ENCODE measurements at regions not wholly inside any gene's neighbourhood (a gene's known extent, or its start where the extent isn't known, plus 50 kb on each side); places are given as distances from the start of the nearest gene placed in this dataset.

DNA sequence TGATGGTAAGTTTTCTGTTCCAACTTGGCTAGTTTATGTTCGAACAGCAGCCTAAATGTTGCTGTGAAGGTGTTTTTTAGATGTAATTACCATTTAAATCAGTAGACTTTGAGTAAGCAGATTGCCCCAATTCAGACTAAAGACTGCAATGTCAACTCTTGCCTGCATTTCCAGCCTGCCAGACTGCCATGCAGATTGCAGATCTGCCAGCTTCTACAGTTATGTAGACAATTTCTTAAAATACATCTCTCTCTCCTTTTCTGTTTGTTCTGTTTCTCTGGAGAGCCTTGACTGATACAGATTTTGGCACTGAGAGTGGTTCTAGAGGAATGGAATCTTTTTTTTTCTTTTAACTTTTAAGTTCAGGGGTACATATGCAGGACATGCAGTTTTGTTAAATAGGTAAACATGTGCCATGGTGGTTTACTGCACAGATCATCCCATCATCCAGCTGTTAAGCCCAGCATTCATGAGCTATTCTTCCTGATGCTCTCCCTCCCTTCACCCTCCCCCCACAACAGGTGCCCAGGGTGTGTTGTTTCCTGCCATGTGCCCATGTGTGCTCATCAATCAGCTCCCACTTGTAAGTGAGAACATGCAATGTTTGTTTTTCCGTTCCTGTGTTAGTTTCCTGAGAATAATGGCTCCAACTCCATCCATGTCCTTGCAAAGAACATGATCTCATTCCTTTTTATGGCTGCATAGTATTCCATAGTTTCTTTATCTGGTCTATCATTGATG is 227.8 kb downstream of the CPE start (continued):
- no peak for TF ChIP-seq ZNF780A (CRISPR knock-in tag; IDR thresholded peaks at IDR 0.05)
- no peak for TF ChIP-seq TSC22D2 (CRISPR knock-in tag; IDR thresholded peaks at IDR 0.05; ENCODE audit: borderline replicate concordance)
- TF ChIP-seq ZNF563 (CRISPR knock-in tag; IDR thresholded peaks at IDR 0.05): no peak
- no peak for TF ChIP-seq ZNF616 (CRISPR knock-in tag; IDR thresholded peaks at IDR 0.05; ENCODE audit: low read depth)
- no peak for TF ChIP-seq ISL2 (CRISPR knock-in tag; IDR thresholded peaks at IDR 0.05)

DNA sequence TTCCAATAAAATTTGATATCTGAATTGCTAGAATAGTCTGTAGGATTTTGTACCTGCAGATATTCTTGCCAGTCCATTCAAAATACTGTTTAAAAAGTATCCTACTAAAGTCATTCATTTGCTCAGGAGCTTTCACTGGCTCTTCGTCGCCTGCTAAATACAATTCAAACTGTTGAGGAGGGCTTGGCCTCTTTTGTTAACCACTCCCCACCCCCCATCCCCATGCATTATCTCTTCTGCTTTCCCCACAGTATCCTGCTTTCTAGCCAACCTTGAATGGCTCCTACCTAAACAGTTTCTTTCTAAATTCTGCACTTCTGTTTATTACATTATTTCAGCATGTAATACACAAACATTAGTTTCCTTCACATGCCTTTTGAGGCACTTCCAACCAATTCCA is 230.8 kb downstream of the CPE start:
- ATAC-seq: no peak
- H3K4me1 ChIP-seq (ENCODE audit: insufficient read depth, low read length): no peaks in the 10 kb centered on the region
- no peak overlapping the region for H3K4me2 ChIP-seq (ENCODE audit: low read depth, low read length)
- H3K9ac ChIP-seq (ENCODE audit: insufficient read depth, low read depth, low read length): no peak overlapping the region
- no peaks in the 10 kb centered on the region for H3K9me3 ChIP-seq (ENCODE audit: low read length)
- H3K27ac ChIP-seq (ENCODE audit: extremely low read length, insufficient read depth, low read length): no peak overlapping the region
- no peak overlapping the region for H3K4me3 ChIP-seq (replicated peaks in 1 of 3; ENCODE audit: insufficient read depth in 1 of 3, low read depth in 2 of 3, low read length in 3 of 3)
- no peak for DNase-seq (ENCODE audit: low spot score)
- intact Hi-C loops (cut with micrococcal nuclease; ENCODE audit: unreplicated experiment) (no loop called here), in situ Hi-C loops (cut with HindIII; ENCODE audit: extremely low pct_ligation_motif_present, low pct_unique_long_range_greater_than_20kb) (no loop called here)
- 0% methylated on average over 2 of the region's 2 CpGs for WGBS (ENCODE audit: low lambda C conversion rate)
- H4K20me1 ChIP-seq (ENCODE audit: insufficient read depth, low read length): no peaks in the 10 kb centered on the region
- BruUV-seq (replicated peaks): no TSS peak
- H3K27me3 ChIP-seq (ENCODE audit: control insufficient read depth in 1 of 2, insufficient read depth in 2 of 2, low read length in 2 of 2): no peaks in the 10 kb centered on the region
- no peaks in the 10 kb centered on the region for H3K36me3 ChIP-seq (replicated peaks in 1 of 2; ENCODE audit: control insufficient read depth in 1 of 2, insufficient read depth in 2 of 2, low read length in 2 of 2)
- ChIA-PET CTCF (ENCODE audit: low intra/inter-chr PET ratio, low total read pairs) (no interaction called here), POLR2A (no interaction called here)
- no peak overlapping the region for H2AFZ ChIP-seq (ENCODE audit: low read length)
- FAIRE-seq: no peak
- H3K79me2 ChIP-seq (ENCODE audit: insufficient read depth, low read length): no peaks in the 10 kb centered on the region
- no peak for TF ChIP-seq NFATC3 (CRISPR knock-in tag; IDR thresholded peaks at IDR 0.05)
- TF ChIP-seq ZFP36 (IDR thresholded peaks at IDR 0.05; ENCODE audit: borderline replicate concordance, low read depth, low read length, partially characterized antibody): no peak
- TF ChIP-seq TMF1 (CRISPR knock-in tag; IDR thresholded peaks at IDR 0.05; ENCODE audit: low read depth): no peak
- TF ChIP-seq BCL6 (CRISPR knock-in tag; IDR thresholded peaks at IDR 0.05): no peak
- TF ChIP-seq SNAI1 (CRISPR knock-in tag; IDR thresholded peaks at IDR 0.05; ENCODE audit: borderline replicate concordance): no peak
- no peak for TF ChIP-seq PHB2 (IDR thresholded peaks at IDR 0.05; ENCODE audit: partially characterized antibody)
- TF ChIP-seq ZBTB43 (CRISPR knock-in tag; conservative IDR thresholded peaks at IDR 0.05): no peak
- no peak for TF ChIP-seq ZNF775 (CRISPR knock-in tag; IDR thresholded peaks at IDR 0.05; ENCODE audit: borderline replicate concordance)
- no peak for TF ChIP-seq ZNF430 (CRISPR knock-in tag; IDR thresholded peaks at IDR 0.05)
- TF ChIP-seq FLYWCH1 (CRISPR knock-in tag; IDR thresholded peaks at IDR 0.05): no peak
- no peak for TF ChIP-seq HCFC1 (IDR thresholded peaks at IDR 0.05; ENCODE audit: low read depth, low read length)
- TF ChIP-seq ZSCAN9 (CRISPR knock-in tag; IDR thresholded peaks at IDR 0.05; ENCODE audit: borderline replicate concordance): no peak
- no peak for TF ChIP-seq ZNF503 (CRISPR knock-in tag; IDR thresholded peaks at IDR 0.05)
- TF ChIP-seq ZNF296 (CRISPR knock-in tag; conservative IDR thresholded peaks at IDR 0.05): no peak
- no peak for TF ChIP-seq KDM5B (CRISPR knock-in tag; IDR thresholded peaks at IDR 0.05; ENCODE audit: borderline replicate concordance)
- TF ChIP-seq RAD21 (CRISPR knock-in tag; IDR thresholded peaks at IDR 0.05): no peak
- no peak for TF ChIP-seq YEATS4 (CRISPR knock-in tag; IDR thresholded peaks at IDR 0.05; ENCODE audit: borderline replicate concordance)
- TF ChIP-seq ZNF563 (CRISPR knock-in tag; IDR thresholded peaks at IDR 0.05): no peak
